ENCODE measurements at regions not wholly inside any gene's neighbourhood (a gene's known extent, or its start where the extent isn't known, plus 50 kb on each side); places are given as distances from the start of the nearest gene placed in this dataset.

- DNase-seq (ENCODE audit: low read depth, low spot score), result no peak
Observed at GRCh38 chr12:69189378-69189978, 49.9 kb upstream of the CPSF6 start.
